H54 (cell line): ENCODE measurements at regions not wholly inside any gene's neighbourhood (a gene's known extent, or its start where the extent isn't known, plus 50 kb on each side); places are given as distances from the start of the nearest gene placed in this dataset.
"Not testable (repeated sequence)": the region's sequence is repeated elsewhere in the genome, so short reads cannot be mapped to it uniquely, and the experiment has no call there.

Source experiments
- DNase-seq: peaks from one replicate; pipeline ENCODE4 v3.0.0; 2011; ENCODE audit warnings: low spot score, mixed read lengths; ENCODE audit not compliant: insufficient read length
- FAIRE-seq: peaks from 3 replicates; lab custom pipeline; 2011; peaks lifted over from hg19 to GRCh38; lab: Jason Lieb, UNC
- POLR2A ChIP-seq: IDR thresholded peaks from 2 replicates; pipeline ENCODE4 v1.6.1; 2011; ENCODE audit warnings: low read depth, mild to moderate bottlenecking, low read length

GRCh38 chr7:115216652-115217051 is 294.8 kb downstream of the MDFIC start:
- FAIRE-seq, result no peak
- DNase-seq, result no peak
- TF ChIP-seq POLR2A, result no peak

- FAIRE-seq (no peak), DNase-seq (no peak)
- no peak for TF ChIP-seq POLR2A
These were observed 289.3 kb downstream of the MDFIC start for GRCh38 chr7:115211171-115211570.

GRCh38 chr7:115210552-115210951 is 288.7 kb downstream of the MDFIC start:
- no peak for DNase-seq
- TF ChIP-seq POLR2A, result no peak
- FAIRE-seq, result no peak

GRCh38 chr7:115208710-115209560 is 287.0 kb downstream of the MDFIC start:
- FAIRE-seq (no peak), DNase-seq (no peak)
- TF ChIP-seq POLR2A, result no peak

- FAIRE-seq, DNase-seq: not testable (repeated sequence)
These were observed 284.5 kb downstream of the MDFIC start for GRCh38 chr7:115206374-115206773.

DNA sequence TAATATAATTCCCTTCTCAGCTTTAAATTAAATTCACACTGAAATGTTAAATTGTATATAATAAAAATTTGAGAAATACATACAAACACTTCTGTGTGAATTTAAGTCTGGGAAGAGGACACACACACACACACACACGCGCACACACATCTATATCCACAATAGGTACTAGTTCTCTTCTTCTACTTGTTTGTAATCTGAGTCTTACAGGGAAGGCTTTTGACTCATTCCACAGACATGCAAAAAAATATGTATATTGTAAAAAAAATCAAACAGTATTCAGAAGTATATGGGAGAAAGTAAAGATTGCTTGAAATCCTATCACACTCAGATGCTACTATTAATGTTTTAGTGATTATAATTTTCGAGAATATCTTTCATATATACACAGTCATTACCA is 276.2 kb downstream of the MDFIC start:
- no peak for DNase-seq

GRCh38 chr7:115195208-115195607 is 273.3 kb downstream of the MDFIC start:
- no peak for TF ChIP-seq POLR2A
- no peak for DNase-seq
- no peak for FAIRE-seq

More for the DNA sequence above, 276.2 kb downstream of the MDFIC start:
- no peak for FAIRE-seq
- TF ChIP-seq POLR2A, result no peak

- DNase-seq (no peak), FAIRE-seq (peak; percentile 11)
- no peak for TF ChIP-seq POLR2A
These were observed 269.6 kb downstream of the MDFIC start for GRCh38 chr7:115191526-115191925.

DNA sequence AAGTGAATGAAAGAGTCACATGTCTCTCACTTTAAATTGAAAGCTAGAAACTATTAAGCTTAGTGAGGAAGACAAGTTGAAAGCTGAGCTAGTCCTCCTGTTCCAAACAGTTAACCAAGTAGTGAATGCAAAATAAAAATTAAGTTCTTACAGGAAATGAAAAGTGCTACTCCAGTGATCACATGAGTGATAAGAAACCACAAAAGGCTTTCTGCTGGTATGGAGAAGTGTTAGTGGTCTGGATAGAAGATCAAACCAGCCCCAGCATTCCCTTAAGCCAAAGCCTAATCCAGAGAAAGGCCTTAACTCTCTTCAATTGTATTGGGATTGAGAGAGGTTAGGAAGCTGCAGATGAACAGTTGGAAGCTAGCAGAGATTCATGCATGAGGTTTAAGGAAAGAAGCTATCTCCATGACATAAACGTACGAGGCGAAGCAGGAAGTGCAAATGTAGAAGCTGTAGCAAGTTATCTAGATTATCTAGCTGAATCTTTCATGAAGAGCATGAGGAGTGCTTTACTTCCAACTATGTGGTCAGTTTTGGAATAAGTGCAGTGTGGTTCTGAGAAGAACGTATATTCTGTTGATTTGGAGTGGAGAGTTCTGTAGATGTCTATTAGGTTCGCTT is 261.6 kb downstream of the MDFIC start:
- DNase-seq, result no peak
- no peak for TF ChIP-seq POLR2A
- FAIRE-seq, result no peak

DNA sequence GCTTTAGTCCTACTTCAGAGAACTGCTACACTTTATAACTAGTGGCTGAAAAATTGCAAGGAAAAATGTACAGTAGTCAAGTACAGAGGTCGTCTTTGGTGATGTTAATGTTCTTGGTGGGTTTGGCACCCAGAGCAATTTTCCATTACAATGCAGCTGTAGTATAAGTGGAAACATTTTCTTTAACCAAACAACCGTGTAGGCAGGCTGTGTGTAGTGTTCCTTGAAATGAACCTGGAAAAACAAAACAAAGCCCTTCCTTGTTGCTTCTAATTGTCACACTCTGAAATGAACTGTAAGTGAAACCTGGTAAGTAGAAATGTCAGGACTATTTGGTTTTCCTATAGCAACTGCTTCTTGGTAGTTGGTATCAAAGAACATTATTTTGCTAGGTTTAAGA is 256.9 kb downstream of the MDFIC start:
- FAIRE-seq (no peak), DNase-seq (no peak)
- no peak for TF ChIP-seq POLR2A

GRCh38 chr7:115177823-115178222 is 255.9 kb downstream of the MDFIC start:
- FAIRE-seq (no peak), DNase-seq (no peak)
- no peak for TF ChIP-seq POLR2A

- no peak for TF ChIP-seq POLR2A
- FAIRE-seq (no peak), DNase-seq (no peak)
These were observed 255.2 kb downstream of the MDFIC start for GRCh38 chr7:115177103-115177502.

DNA sequence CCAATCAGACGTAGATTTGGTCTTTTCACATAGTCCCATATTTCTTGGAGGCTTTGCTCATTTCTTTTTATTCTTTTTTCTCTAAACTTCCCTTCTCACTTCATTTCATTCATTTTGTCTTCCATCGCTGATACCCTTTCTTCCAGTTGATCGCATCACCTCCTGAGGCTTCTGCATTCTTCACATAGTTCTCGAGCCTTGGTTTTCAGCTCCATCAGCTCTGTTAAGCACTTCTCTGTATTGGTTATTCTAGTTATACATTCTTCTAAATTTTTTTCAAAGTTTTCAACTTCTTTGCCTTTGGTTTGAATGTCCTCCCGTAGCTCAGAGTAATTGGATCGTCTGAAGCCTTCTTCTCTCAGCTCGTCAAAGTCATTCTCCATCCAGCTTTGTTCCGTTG is 250.5 kb downstream of the MDFIC start:
- not testable (repeated sequence) for FAIRE-seq, DNase-seq

- no peak for DNase-seq
- no peak for TF ChIP-seq POLR2A
- FAIRE-seq, result no peak
These were observed 232.0 kb downstream of the MDFIC start for GRCh38 chr7:115153769-115154477.

DNA sequence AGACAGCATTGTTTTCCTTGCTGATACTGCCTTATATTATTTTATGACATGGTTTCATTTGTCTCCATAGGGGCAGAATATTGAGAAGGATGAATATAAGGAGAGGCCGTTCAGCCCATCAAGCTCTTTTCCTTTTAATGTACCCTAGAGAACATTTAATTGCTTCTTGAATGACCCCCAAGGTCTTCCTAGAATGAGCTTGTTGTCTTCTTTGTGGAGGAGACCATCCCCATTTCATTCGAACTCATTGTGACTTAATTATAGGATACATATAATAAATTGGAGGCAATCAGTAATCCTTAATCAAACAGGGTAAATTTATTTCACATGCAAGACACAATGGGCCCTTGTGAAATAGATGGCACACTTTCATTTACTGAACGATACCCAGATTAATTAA is 231.3 kb downstream of the MDFIC start:
- no peak for DNase-seq
- no peak for TF ChIP-seq POLR2A
- FAIRE-seq, result no peak
